ENCODE measurements at regions not wholly inside any gene's neighbourhood (a gene's known extent, or its start where the extent isn't known, plus 50 kb on each side); places are given as distances from the start of the nearest gene placed in this dataset.

- Mint-ChIP-seq H3K9me3 (peaks cover 0 to 2% (median 0%) of the 10 kb centered on the region in 7 donors), H3K4me1 (no peaks in the 10 kb centered on the region), H3K36me3 (no peaks in the 10 kb centered on the region), H3K27ac (no peak overlapping the region), H3K4me3 (no peak overlapping the region), H3K27me3 (ENCODE audit: low read depth in 3 of 3) (peaks cover 0 to 1% (median 1%) of the 10 kb centered on the region in 3 donors)
- no peak overlapping the region for H2AFZ ChIP-seq (ENCODE audit: insufficient read depth, low read depth, low read length, poor library complexity, severe bottlenecking)
- no peaks in the 10 kb centered on the region for H3K9me3 ChIP-seq (replicated peaks in 1 of 2; ENCODE audit: control insufficient read depth in 1 of 2, insufficient read depth in 1 of 2, low read length in 2 of 2)
- no peaks in the 10 kb centered on the region for H3K79me2 ChIP-seq (ENCODE audit: insufficient read depth, low read length)
- no peaks in the 10 kb centered on the region for H3K4me1 ChIP-seq (ENCODE audit: control insufficient read depth in 1 of 2, insufficient read depth in 2 of 2, low read length in 2 of 2)
- H3K27ac ChIP-seq (ENCODE audit: low read depth in 1 of 2, low read length in 2 of 2), result no peak overlapping the region
- H3K4me3 ChIP-seq (replicated peaks in 1 of 3; ENCODE audit: low read depth in 2 of 3, low read length in 3 of 3), result no peak overlapping the region
- no peak overlapping the region for H3K9ac ChIP-seq (ENCODE audit: insufficient read depth, low read length, poor library complexity, severe bottlenecking)
- no peaks in the 10 kb centered on the region for H3K36me3 ChIP-seq (replicated peaks in 1 of 2; ENCODE audit: control insufficient read depth in 1 of 2, insufficient read depth in 2 of 2, low read length in 2 of 2)
- WGBS (ENCODE audit: insufficient coverage), result 60% methylated on average over 1 of the region's 2 CpGs
- no peaks in the 10 kb centered on the region for H3K27me3 ChIP-seq (ENCODE audit: control insufficient read depth in 2 of 2, insufficient read depth in 2 of 2, low read length in 2 of 2)
- TF ChIP-seq CTCF (IDR thresholded peaks at IDR 0.05), result no peak
- no peak overlapping the region for H3K4me2 ChIP-seq (replicated peaks; ENCODE audit: extremely low read depth, low read length, poor library complexity, severe bottlenecking)
- intact Hi-C loops (cut with micrococcal nuclease), result no loop called here
- no peak for DNase-seq
- no peaks in the 10 kb centered on the region for H4K20me1 ChIP-seq (ENCODE audit: insufficient read depth, low read length)
These were observed 656.6 kb upstream of the MAP3K7 start for GRCh38 chr6:91243436-91243835.

GRCh38 chr6:91242614-91242949 lies 655.7 kb upstream of the MAP3K7 start:
- peaks cover 0 to 2% (median 0%) of the 10 kb centered on the region in 7 donors for H3K9me3 Mint-ChIP-seq
- Histone ChIP-seq H3K27ac (ENCODE audit: low read depth in 1 of 2, low read length in 2 of 2) (no peak overlapping the region), H3K79me2 (ENCODE audit: insufficient read depth, low read length) (no peaks in the 10 kb centered on the region), H3K4me3 (replicated peaks in 1 of 3; ENCODE audit: low read depth in 2 of 3, low read length in 3 of 3) (no peak overlapping the region), H3K4me1 (ENCODE audit: control insufficient read depth in 1 of 2, insufficient read depth in 2 of 2, low read length in 2 of 2) (no peaks in the 10 kb centered on the region), H3K36me3 (replicated peaks in 1 of 2; ENCODE audit: control insufficient read depth in 1 of 2, insufficient read depth in 2 of 2, low read length in 2 of 2) (no peaks in the 10 kb centered on the region), H3K9ac (ENCODE audit: insufficient read depth, low read length, poor library complexity, severe bottlenecking) (no peak overlapping the region), H3K4me2 (replicated peaks; ENCODE audit: extremely low read depth, low read length, poor library complexity, severe bottlenecking) (no peak overlapping the region), H3K9me3 (replicated peaks in 1 of 2; ENCODE audit: control insufficient read depth in 1 of 2, insufficient read depth in 1 of 2, low read length in 2 of 2) (no peaks in the 10 kb centered on the region), H3K27me3 (ENCODE audit: control insufficient read depth in 2 of 2, insufficient read depth in 2 of 2, low read length in 2 of 2) (no peaks in the 10 kb centered on the region), H2AFZ (ENCODE audit: insufficient read depth, low read depth, low read length, poor library complexity, severe bottlenecking) (no peak overlapping the region), H4K20me1 (ENCODE audit: insufficient read depth, low read length) (no peaks in the 10 kb centered on the region)
- no peak overlapping the region for H3K4me3 Mint-ChIP-seq
- no peak for TF ChIP-seq CTCF (IDR thresholded peaks at IDR 0.05)
- no peak overlapping the region for H3K27ac Mint-ChIP-seq
- intact Hi-C loops (cut with micrococcal nuclease), result no loop called here
- no peaks in the 10 kb centered on the region for H3K4me1 Mint-ChIP-seq
- 92% methylated on average over 1 of the region's 3 CpGs for WGBS (ENCODE audit: insufficient coverage)
- peaks cover 0 to 1% (median 1%) of the 10 kb centered on the region in 3 donors for H3K27me3 Mint-ChIP-seq (ENCODE audit: low read depth in 3 of 3)
- H3K36me3 Mint-ChIP-seq, result no peaks in the 10 kb centered on the region
- no peak for DNase-seq
